ENCODE measurements at regions not wholly inside any gene's neighbourhood (a gene's known extent, or its start where the extent isn't known, plus 50 kb on each side); places are given as distances from the start of the nearest gene placed in this dataset.

GRCh38 chr21:17730782-17731181 is 88.4 kb downstream of the C21orf91 start (continued):
- no peak for TF ChIP-seq RREB1 (CRISPR knock-in tag; IDR thresholded peaks at IDR 0.05)
- TF ChIP-seq SIN3A (IDR thresholded peaks at IDR 0.05; ENCODE audit: borderline replicate concordance in 2 of 2, control insufficient read depth in 1 of 2, low read depth in 2 of 2, low read length in 2 of 2), result no peak
- TF ChIP-seq SMAD1 (IDR thresholded peaks at IDR 0.05; ENCODE audit: low read depth, low read length, partially characterized antibody), result no peak
- no peak for TF ChIP-seq ETV6 (IDR thresholded peaks at IDR 0.05; ENCODE audit: borderline replicate concordance in 1 of 2, low read depth in 2 of 2, low read length in 1 of 2)
- TF ChIP-seq ETV6 (CRISPR knock-in tag; IDR thresholded peaks at IDR 0.05; ENCODE audit: borderline replicate concordance), result no peak
- no peak for TF ChIP-seq PREB (CRISPR knock-in tag; IDR thresholded peaks at IDR 0.05)
- TF ChIP-seq KHSRP (IDR thresholded peaks at IDR 0.05), result no peak
- TF ChIP-seq HSF4 (CRISPR knock-in tag; IDR thresholded peaks at IDR 0.05; ENCODE audit: borderline replicate concordance), result no peak
- no peak for TF ChIP-seq SREBF1 (IDR thresholded peaks at IDR 0.05; ENCODE audit: borderline replicate concordance, low read depth, low read length)
- TF ChIP-seq NR2C2 (CRISPR knock-in tag; IDR thresholded peaks at IDR 0.05), result no peak
- no peak for TF ChIP-seq NR2C2 (tag; IDR thresholded peaks at IDR 0.05)
- peak; percentile 70; the same call in 1 of the 2 replicates for TF ChIP-seq ATF7 (IDR thresholded peaks at IDR 0.05)
- no peak for TF ChIP-seq MTA3 (IDR thresholded peaks at IDR 0.05; ENCODE audit: borderline replicate concordance)
- 0 out of 2 replicates have a peak, but pooled peaks have one; percentile 7 for TF ChIP-seq ZNF316 (IDR thresholded peaks at IDR 0.05)
- peak in 1 of 2 experiments; percentile 40; a peak in 1 of 4 replicates for TF ChIP-seq RAD21 (CRISPR knock-in tag; conservative IDR thresholded peaks at IDR 0.05 in 1 of 2, IDR thresholded peaks at IDR 0.05 in 1 of 2)
- TF ChIP-seq KLF13 (tag; IDR thresholded peaks at IDR 0.05; ENCODE audit: borderline replicate concordance, low read depth), result no peak
- no peak for TF ChIP-seq ZKSCAN8 (CRISPR knock-in tag; IDR thresholded peaks at IDR 0.05)
- TF ChIP-seq NUFIP1 (IDR thresholded peaks at IDR 0.05; ENCODE audit: partially characterized antibody), result no peak
- no peak for TF ChIP-seq CHCHD3 (CRISPR knock-in tag; IDR thresholded peaks at IDR 0.05)
- TF ChIP-seq RHOXF2B (CRISPR knock-in tag; conservative IDR thresholded peaks at IDR 0.05), result no peak
- no peak for TF ChIP-seq XRCC4 (IDR thresholded peaks at IDR 0.05; ENCODE audit: extremely low read depth, insufficient read depth, insufficient read length)
- no peak for TF ChIP-seq ZNF354B (CRISPR knock-in tag; IDR thresholded peaks at IDR 0.05)
- TF ChIP-seq MXI1 (IDR thresholded peaks at IDR 0.05; ENCODE audit: low read depth, low read length), result no peak
- no peak for TF ChIP-seq ZNF583 (CRISPR knock-in tag; IDR thresholded peaks at IDR 0.05)
- no peak for TF ChIP-seq ZFX (CRISPR knock-in tag; IDR thresholded peaks at IDR 0.05)
- TF ChIP-seq EGR1 (conservative IDR thresholded peaks at IDR 0.05), result no peak
